ENCODE measurements at regions not wholly inside any gene's neighbourhood (a gene's known extent, or its start where the extent isn't known, plus 50 kb on each side); places are given as distances from the start of the nearest gene placed in this dataset.

DNA sequence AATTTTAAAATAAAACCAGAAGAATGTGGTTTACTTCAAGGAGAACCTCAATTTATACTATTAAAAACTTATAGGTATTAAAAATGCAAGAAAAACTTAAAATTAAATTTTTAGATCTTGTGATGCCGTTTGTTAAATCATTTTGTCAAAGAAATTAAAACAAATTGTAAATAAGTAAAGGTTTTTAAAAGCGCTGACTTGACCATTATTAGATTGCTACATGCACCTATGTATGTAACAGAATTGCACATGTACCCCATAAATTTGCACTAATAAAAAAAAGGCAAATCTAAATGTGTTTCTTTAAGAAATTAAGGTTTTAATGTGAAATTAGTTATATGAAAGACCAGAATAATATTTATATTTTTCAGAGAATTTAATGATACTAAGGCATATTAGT, 156.1 kb downstream of the LARP7 start:
- no peaks in the 10 kb centered on the region for H3K79me1 ChIP-seq (ENCODE audit: insufficient read depth, low read depth, low read length, poor library complexity, severe bottlenecking)
- H3K9ac ChIP-seq (ENCODE audit: extremely low read depth, insufficient read length, low read length), result no peak overlapping the region
- H3K79me2 ChIP-seq (ENCODE audit: insufficient read depth, low read length), result no peaks in the 10 kb centered on the region
- H3K4me2 ChIP-seq (ENCODE audit: insufficient read depth, insufficient read length, low read length), result no peak overlapping the region
- Mint-ChIP-seq H3K27me3 (ENCODE audit: low read depth) (no peaks in the 10 kb centered on the region), H3K27ac (no peak overlapping the region), H3K9me3 (no peaks in the 10 kb centered on the region), H3K4me1 (no peaks in the 10 kb centered on the region), H3K36me3 (ENCODE audit: insufficient read depth in 1 of 3, low read depth in 3 of 3) (peaks cover 5 to 17% (median 14%) of the 10 kb centered on the region in 3 experiments; a peak in 5 of 7 replicates), H3K4me3 (no peak overlapping the region)
- no peak overlapping the region for H2BK20ac ChIP-seq (ENCODE audit: low read depth, low read length, poor library complexity, severe bottlenecking)
- no peaks in the 10 kb centered on the region for H3K27me3 ChIP-seq (ENCODE audit: insufficient read depth, low read length)
- H3K18ac ChIP-seq (ENCODE audit: insufficient read length, low read depth, low read length), result no peak overlapping the region
- H2BK12ac ChIP-seq (ENCODE audit: insufficient read length, low read depth, low read length), result no peak overlapping the region
- no peak overlapping the region for H3K23ac ChIP-seq (ENCODE audit: insufficient read length, low read depth, low read length)
- H3K56ac ChIP-seq (ENCODE audit: insufficient read length, low read depth, low read length), result no peak overlapping the region
- DNase-seq, result no peak
- H4K8ac ChIP-seq (replicated peaks; ENCODE audit: insufficient read length, low read depth, low read length), result no peak overlapping the region
- no peak overlapping the region for H3K14ac ChIP-seq (ENCODE audit: insufficient read depth, low read length)
- no peak overlapping the region for H2BK120ac ChIP-seq (ENCODE audit: low read depth, low read length, poor library complexity, severe bottlenecking)
- TF ChIP-seq, protein P1, sequence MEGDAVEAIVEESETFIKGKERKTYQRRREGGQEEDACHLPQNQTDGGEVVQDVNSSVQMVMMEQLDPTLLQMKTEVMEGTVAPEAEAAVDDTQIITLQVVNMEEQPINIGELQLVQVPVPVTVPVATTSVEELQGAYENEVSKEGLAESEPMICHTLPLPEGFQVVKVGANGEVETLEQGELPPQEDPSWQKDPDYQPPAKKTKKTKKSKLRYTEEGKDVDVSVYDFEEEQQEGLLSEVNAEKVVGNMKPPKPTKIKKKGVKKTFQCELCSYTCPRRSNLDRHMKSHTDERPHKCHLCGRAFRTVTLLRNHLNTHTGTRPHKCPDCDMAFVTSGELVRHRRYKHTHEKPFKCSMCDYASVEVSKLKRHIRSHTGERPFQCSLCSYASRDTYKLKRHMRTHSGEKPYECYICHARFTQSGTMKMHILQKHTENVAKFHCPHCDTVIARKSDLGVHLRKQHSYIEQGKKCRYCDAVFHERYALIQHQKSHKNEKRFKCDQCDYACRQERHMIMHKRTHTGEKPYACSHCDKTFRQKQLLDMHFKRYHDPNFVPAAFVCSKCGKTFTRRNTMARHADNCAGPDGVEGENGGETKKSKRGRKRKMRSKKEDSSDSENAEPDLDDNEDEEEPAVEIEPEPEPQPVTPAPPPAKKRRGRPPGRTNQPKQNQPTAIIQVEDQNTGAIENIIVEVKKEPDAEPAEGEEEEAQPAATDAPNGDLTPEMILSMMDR (conservative IDR thresholded peaks at IDR 0.05), result no peak
- no peak overlapping the region for H2BK15ac ChIP-seq (ENCODE audit: low read depth, low read length)
- no peaks in the 10 kb centered on the region for H4K20me1 ChIP-seq (ENCODE audit: control insufficient read depth, insufficient read depth, insufficient read length)
- no peak overlapping the region for H4K91ac ChIP-seq (ENCODE audit: insufficient read length, low read depth, low read length)
- H3K23me2 ChIP-seq (ENCODE audit: insufficient read length, low read depth, low read length, poor library complexity, severe bottlenecking), result no peaks in the 10 kb centered on the region
- WGBS (ENCODE audit: extremely low coverage, insufficient read length, low lambda C conversion rate), result no CpG with 5 or more reads among the region's 2 CpGs
- no peak overlapping the region for H3T11ph ChIP-seq (ENCODE audit: low read length)
- H2AK5ac ChIP-seq (ENCODE audit: insufficient read length, low read length), result no peak overlapping the region
- H3K4me1 ChIP-seq (ENCODE audit: insufficient read depth, low read length), result no peaks in the 10 kb centered on the region
- H3K9me3 ChIP-seq (ENCODE audit: control insufficient read depth, low read depth, low read length), result no peaks in the 10 kb centered on the region
- H3K27ac ChIP-seq (ENCODE audit: insufficient read length, low read depth, low read length), result no peak overlapping the region
- no peak overlapping the region for H4K5ac ChIP-seq (ENCODE audit: insufficient read length, low read depth, low read length)
- H2AFZ ChIP-seq (ENCODE audit: low read length), result no peak overlapping the region
- no peak overlapping the region for H3K4ac ChIP-seq (ENCODE audit: low read depth, low read length)
- H2BK5ac ChIP-seq (ENCODE audit: insufficient read length, low read length), result no peak overlapping the region

All from H9 (cell line).